ENCODE measurements at regions not wholly inside any gene's neighbourhood (a gene's known extent, or its start where the extent isn't known, plus 50 kb on each side); places are given as distances from the start of the nearest gene placed in this dataset.

DNA sequence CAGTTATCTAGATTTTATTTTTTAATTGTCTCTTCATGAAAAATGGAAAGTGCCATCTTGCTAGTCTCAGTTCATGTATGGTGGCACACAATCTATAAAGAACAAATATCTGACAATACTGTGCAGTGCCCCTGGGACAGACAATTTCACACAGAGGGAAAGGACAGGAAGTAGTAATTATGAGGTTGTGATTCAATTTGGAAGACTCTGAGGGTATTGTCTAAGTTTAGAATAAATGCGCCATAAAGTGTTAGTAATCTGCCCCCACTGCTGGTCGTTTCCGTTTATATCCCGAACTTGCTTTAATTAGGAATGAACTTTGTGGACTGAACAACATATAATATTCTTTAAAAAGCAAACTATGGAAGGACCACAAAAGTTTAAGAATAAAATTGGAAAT lies 196.4 kb upstream of the SLC24A5 start:
- no peaks in the 10 kb centered on the region for H3K27me3 ChIP-seq (replicated peaks in 1 of 4; ENCODE audit: control insufficient read depth in 3 of 4, extremely low read depth in 1 of 4, insufficient read depth in 3 of 4, low read length in 3 of 4)
- H3K18ac ChIP-seq (ENCODE audit: extremely low read depth, low read length) = no peak overlapping the region
- no peak overlapping the region for H2AFZ ChIP-seq (ENCODE audit: low read length)
- no peak overlapping the region for H4K5ac ChIP-seq (ENCODE audit: insufficient read length, low read depth, low read length)
- H4K8ac ChIP-seq (ENCODE audit: extremely low read depth, insufficient read depth, low read length) = no peak overlapping the region
- ChIA-PET POLR2A (ENCODE audit: partially characterized antibody) (no interaction called here), CTCF (ENCODE audit: partially characterized antibody) (interaction anchor here (1.3 to 1.7 kb wide), 4 partner anchors 10 to 116 kb away, joined by 3 to 11 read pairs (median 4); no protein-coding TSS in a partner anchor)
- no peak overlapping the region for H3K4me3 ChIP-seq (ENCODE audit: extremely low read depth in 1 of 4, insufficient read depth in 2 of 4, low read depth in 3 of 4, low read length in 4 of 4)
- H2BK15ac ChIP-seq (ENCODE audit: low read length) = no peak overlapping the region
- FAIRE-seq = no peak
- H4K20me1 ChIP-seq (replicated peaks in 1 of 2; ENCODE audit: control insufficient read depth in 1 of 2, insufficient read depth in 2 of 2, low read length in 2 of 2) = no peaks in the 10 kb centered on the region
- H3K79me1 ChIP-seq (ENCODE audit: low read depth, low read length) = no peaks in the 10 kb centered on the region
- H2BK120ac ChIP-seq (replicated peaks; ENCODE audit: low read depth, low read length) = no peak overlapping the region
- no peak overlapping the region for H2BK12ac ChIP-seq (ENCODE audit: low read depth, low read length)
- H3K9me3 ChIP-seq (ENCODE audit: insufficient read depth in 2 of 2, low read depth in 1 of 2, low read length in 1 of 2) = no peaks in the 10 kb centered on the region
- H4K91ac ChIP-seq (replicated peaks; ENCODE audit: insufficient read length, low read length) = no peak overlapping the region
- H3K4me1 ChIP-seq (replicated peaks in 1 of 4; ENCODE audit: control insufficient read depth in 3 of 4, insufficient read depth in 4 of 4, low read length in 3 of 4) = no peaks in the 10 kb centered on the region
- H3K4ac ChIP-seq (replicated peaks; ENCODE audit: insufficient read length, low read depth, low read length) = no peak overlapping the region
- no peaks in the 10 kb centered on the region for H3K23me2 ChIP-seq (ENCODE audit: low read depth, low read length)
- DNase-seq (ENCODE audit: low read depth in 1 of 2, low spot score in 2 of 2) = no peak
- no peak overlapping the region for H3K4me2 ChIP-seq (ENCODE audit: insufficient read depth in 1 of 2, low read depth in 2 of 2, low read length in 2 of 2)
- no peak overlapping the region for H3K27ac ChIP-seq (ENCODE audit: low read depth, low read length)
- H2BK20ac ChIP-seq (ENCODE audit: low read length) = no peak overlapping the region
- H2BK5ac ChIP-seq (ENCODE audit: low read depth, low read length) = no peak overlapping the region
- 97% methylated on average over 4 of the region's 4 CpGs; no CpG with 5 or more reads in 1 of the 2 experiments for WGBS, 2 experiments (ENCODE audit: extremely low coverage in 1 of 2, insufficient coverage in 1 of 2, insufficient read length in 1 of 2, insufficient replicate concordance in 2 of 2, low coverage in 1 of 2, low lambda C conversion rate in 2 of 2, missing lambda C conversion rate in 1 of 2)
- H3K36me3 ChIP-seq (ENCODE audit: control insufficient read depth in 2 of 4, insufficient read depth in 4 of 4, low read length in 3 of 4) = no peaks in the 10 kb centered on the region
- H3K23ac ChIP-seq (ENCODE audit: insufficient read length) = no peak overlapping the region
- no peaks in the 10 kb centered on the region for H3K79me2 ChIP-seq (ENCODE audit: control insufficient read depth in 1 of 2, insufficient read depth in 2 of 2, low read length in 2 of 2)
- H3K56ac ChIP-seq (replicated peaks; ENCODE audit: insufficient read length, low read depth, low read length) = no peak overlapping the region
- no peak for TF ChIP-seq SP1 (IDR thresholded peaks at IDR 0.05; ENCODE audit: low read depth, low read length)
- no peak for TF ChIP-seq POU5F1 (IDR thresholded peaks at IDR 0.05; ENCODE audit: low read depth, low read length)
- no peak for TF ChIP-seq TAF7 (optimal IDR thresholded peaks at IDR 0.05; ENCODE audit: borderline replicate concordance, low read depth, low read length)
- no peak for TF ChIP-seq NRF1 (IDR thresholded peaks at IDR 0.05; ENCODE audit: low read depth, low read length)
- TF ChIP-seq PHF8 (conservative IDR thresholded peaks at IDR 0.05; ENCODE audit: low read depth, low read length) = no peak
- TF ChIP-seq TBP (IDR thresholded peaks at IDR 0.05; ENCODE audit: low read depth, low read length) = no peak
- TF ChIP-seq RFX5 (IDR thresholded peaks at IDR 0.05; ENCODE audit: borderline replicate concordance, low read depth, low read length) = no peak
- TF ChIP-seq KDM5A (IDR thresholded peaks at IDR 0.05; ENCODE audit: low read length) = no peak
- TF ChIP-seq SP2 (IDR thresholded peaks at IDR 0.05; ENCODE audit: low read length) = no peak
- TF ChIP-seq CREB1 (IDR thresholded peaks at IDR 0.05) = no peak
- TF ChIP-seq SIN3A (conservative IDR thresholded peaks at IDR 0.05 in 1 of 2, IDR thresholded peaks at IDR 0.05 in 1 of 2; ENCODE audit: low read depth in 1 of 2, low read length in 2 of 2) = no peak
- no peak overlapping the region for H3K9ac ChIP-seq (replicated peaks in 1 of 4; ENCODE audit: extremely low read depth in 1 of 4, low read depth in 3 of 4, low read length in 3 of 4)
- H2AK5ac ChIP-seq (ENCODE audit: low read depth, low read length) = no peak overlapping the region
- H3K14ac ChIP-seq (ENCODE audit: insufficient read length) = no peak overlapping the region
